HUES48 (cell line): ENCODE measurements at regions not wholly inside any gene's neighbourhood (a gene's known extent, or its start where the extent isn't known, plus 50 kb on each side); places are given as distances from the start of the nearest gene placed in this dataset.

ENCODE experiments used
- H3K27ac ChIP-seq: one replicate; pipeline ENCODE4 v1.7.0; 2013; ENCODE audit warnings: low read depth, low read length, inconsistent platforms
- H3K27me3 ChIP-seq: 2 replicates; pipeline ENCODE4 v1.6.1; 2013; ENCODE audit warnings: mild to moderate bottlenecking, low read length; ENCODE audit not compliant: control insufficient read depth, insufficient read depth
- H3K36me3 ChIP-seq: 2 replicates; pipeline ENCODE4 v1.6.1; 2013; ENCODE audit warnings: low read length; ENCODE audit not compliant: control insufficient read depth, insufficient read depth
- H3K4me1 ChIP-seq: 2 replicates; pipeline ENCODE4 v1.6.1; 2013; ENCODE audit warnings: mild to moderate bottlenecking, low read length; ENCODE audit not compliant: control insufficient read depth, insufficient read depth
- H3K4me3 ChIP-seq: 2 replicates; pipeline ENCODE4 v1.5.1; 2013; ENCODE audit warnings: mild to moderate bottlenecking, low read depth, low read length
- H3K9ac ChIP-seq: 2 replicates; pipeline ENCODE4 v1.6.1; 2013; ENCODE audit warnings: mild to moderate bottlenecking, low read depth, low read length, moderate library complexity
- H3K9me3 ChIP-seq: 2 replicates; pipeline ENCODE4 v1.6.1; 2013; ENCODE audit warnings: low read length; ENCODE audit not compliant: control insufficient read depth, insufficient read depth

GRCh38 chr13:29999492-30000369 is 149.3 kb upstream of the UBL3 start:
- H3K9me3 ChIP-seq, result no peaks in the 10 kb centered on the region
- H3K4me1 ChIP-seq, result 0 out of 2 replicates have a peak, but pooled peaks cover 4% of the 10 kb centered on the region
- H3K27ac ChIP-seq, result no peak overlapping the region
- H3K36me3 ChIP-seq, result no peaks in the 10 kb centered on the region
- no peak overlapping the region for H3K4me3 ChIP-seq
- H3K9ac ChIP-seq, result no peak overlapping the region
- no peaks in the 10 kb centered on the region for H3K27me3 ChIP-seq

- no peak overlapping the region for H3K4me3 ChIP-seq
- no peaks in the 10 kb centered on the region for H3K9me3 ChIP-seq
- H3K27ac ChIP-seq, result no peak overlapping the region
- no peaks in the 10 kb centered on the region for H3K27me3 ChIP-seq
- no peak overlapping the region for H3K9ac ChIP-seq
- H3K36me3 ChIP-seq, result no peaks in the 10 kb centered on the region
- H3K4me1 ChIP-seq, result 0 out of 2 replicates have a peak, but pooled peaks cover 4% of the 10 kb centered on the region
Observed at GRCh38 chr13:29996316-29996715, 145.9 kb upstream of the UBL3 start.

GRCh38 chr13:29994911-29995595 is 144.6 kb upstream of the UBL3 start:
- no peaks in the 10 kb centered on the region for H3K9me3 ChIP-seq
- H3K9ac ChIP-seq, result no peak overlapping the region
- H3K4me1 ChIP-seq, result 0 out of 2 replicates have a peak, but pooled peaks cover 4% of the 10 kb centered on the region
- H3K36me3 ChIP-seq, result no peaks in the 10 kb centered on the region
- no peak overlapping the region for H3K27ac ChIP-seq
- no peak overlapping the region for H3K4me3 ChIP-seq
- H3K27me3 ChIP-seq, result no peaks in the 10 kb centered on the region

DNA sequence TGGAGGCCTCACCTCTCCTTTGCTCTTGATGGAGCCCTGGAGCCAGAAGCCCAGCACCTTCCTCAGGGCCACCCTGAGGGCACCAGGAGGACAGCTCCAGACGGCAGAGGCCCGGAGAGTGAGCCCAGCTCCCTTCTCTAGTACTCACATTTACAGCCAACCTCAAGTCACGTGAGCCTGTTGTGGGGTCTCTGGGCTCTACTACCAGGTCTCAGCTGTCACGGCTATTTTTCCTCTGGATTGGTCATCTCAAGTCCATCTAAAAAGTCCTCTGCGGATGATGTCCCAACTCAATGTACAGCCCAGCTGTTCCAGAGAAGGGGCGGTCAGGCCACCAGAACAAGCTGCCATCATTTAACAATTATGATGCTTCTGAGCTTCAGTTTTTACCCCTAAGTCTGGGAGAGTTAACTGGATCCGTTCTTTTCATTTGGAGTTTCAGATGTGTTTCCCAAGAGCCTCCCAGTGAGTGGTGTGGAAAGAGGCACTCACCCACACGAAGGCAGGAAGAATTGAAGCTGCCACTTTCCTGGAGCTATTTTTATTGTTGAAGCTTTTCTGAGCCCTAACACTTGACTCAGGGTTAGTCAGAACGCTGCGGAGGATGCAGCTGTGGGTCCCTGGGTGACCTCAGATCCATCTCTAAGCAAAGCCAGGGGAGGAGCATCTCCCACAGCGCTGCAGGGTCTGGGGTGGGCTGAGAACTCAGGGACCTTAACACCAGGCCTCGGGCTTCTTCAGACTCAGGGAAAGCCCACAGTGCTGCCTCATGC is 143.5 kb upstream of the UBL3 start:
- Histone ChIP-seq H3K27ac (no peak overlapping the region), H3K4me3 (no peak overlapping the region), H3K27me3 (no peaks in the 10 kb centered on the region), H3K4me1 (0 out of 2 replicates have a peak, but pooled peaks cover 4% of the 10 kb centered on the region), H3K9me3 (no peaks in the 10 kb centered on the region), H3K9ac (no peak overlapping the region), H3K36me3 (no peaks in the 10 kb centered on the region)

- H3K36me3 ChIP-seq, result no peaks in the 10 kb centered on the region
- H3K4me3 ChIP-seq, result no peak overlapping the region
- 0 out of 2 replicates have a peak, but pooled peaks cover 4% of the 10 kb centered on the region for H3K4me1 ChIP-seq
- H3K27ac ChIP-seq, result no peak overlapping the region
- no peaks in the 10 kb centered on the region for H3K9me3 ChIP-seq
- no peak overlapping the region for H3K9ac ChIP-seq
- H3K27me3 ChIP-seq, result no peaks in the 10 kb centered on the region
Observed at GRCh38 chr13:29993196-29993595, 142.8 kb upstream of the UBL3 start.

GRCh38 chr13:29991343-29991742 is 140.9 kb upstream of the UBL3 start:
- H3K4me1 ChIP-seq, result 0 out of 2 replicates have a peak, but pooled peaks cover 4% of the 10 kb centered on the region
- H3K4me3 ChIP-seq, result no peak overlapping the region
- peaks cover 6% of the 10 kb centered on the region; the same call in 1 of the 2 replicates for H3K9me3 ChIP-seq
- H3K27me3 ChIP-seq, result no peaks in the 10 kb centered on the region
- no peak overlapping the region for H3K27ac ChIP-seq
- H3K9ac ChIP-seq, result no peak overlapping the region
- H3K36me3 ChIP-seq, result no peaks in the 10 kb centered on the region

GRCh38 chr13:29987340-29987739 is 136.9 kb upstream of the UBL3 start:
- no peak overlapping the region for H3K27ac ChIP-seq
- H3K27me3 ChIP-seq, result no peaks in the 10 kb centered on the region
- H3K9me3 ChIP-seq, result peaks cover 11% of the 10 kb centered on the region; the same call in 1 of the 2 replicates
- no peak overlapping the region for H3K4me3 ChIP-seq
- no peaks in the 10 kb centered on the region for H3K4me1 ChIP-seq
- no peak overlapping the region for H3K9ac ChIP-seq
- no peaks in the 10 kb centered on the region for H3K36me3 ChIP-seq

DNA sequence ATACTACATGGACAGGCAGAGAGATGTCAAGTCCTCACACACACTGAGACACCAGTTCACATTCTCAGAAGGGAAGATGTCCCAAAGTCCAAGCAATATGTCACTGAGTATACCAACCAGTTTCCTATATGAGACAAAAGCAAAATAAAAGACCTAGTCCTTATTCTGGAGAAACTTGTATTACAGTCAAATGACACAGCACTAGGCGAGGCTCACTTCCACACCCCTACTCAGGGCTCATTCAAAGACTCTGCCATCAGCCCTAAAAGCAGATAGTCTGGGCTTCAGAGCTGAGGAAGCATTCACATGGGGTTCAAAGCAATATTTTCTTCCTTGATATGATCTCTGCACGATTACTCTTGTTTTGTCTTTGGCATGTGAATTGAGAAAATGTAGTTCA is 129.9 kb upstream of the UBL3 start:
- H3K27ac ChIP-seq, result no peak overlapping the region
- H3K4me1 ChIP-seq, result no peaks in the 10 kb centered on the region; the same call in 1 of the 2 replicates
- H3K27me3 ChIP-seq, result no peaks in the 10 kb centered on the region
- no peak overlapping the region for H3K9ac ChIP-seq
- no peaks in the 10 kb centered on the region for H3K36me3 ChIP-seq
- no peak overlapping the region for H3K4me3 ChIP-seq
- H3K9me3 ChIP-seq, result peaks cover 5% of the 10 kb centered on the region; the same call in 1 of the 2 replicates

- no peak overlapping the region for H3K9ac ChIP-seq
- no peak overlapping the region for H3K27ac ChIP-seq
- peaks cover 5% of the 10 kb centered on the region; the same call in 1 of the 2 replicates for H3K9me3 ChIP-seq
- H3K27me3 ChIP-seq, result no peaks in the 10 kb centered on the region
- H3K36me3 ChIP-seq, result no peaks in the 10 kb centered on the region
- H3K4me3 ChIP-seq, result no peak overlapping the region
- no peaks in the 10 kb centered on the region; the same call in 1 of the 2 replicates for H3K4me1 ChIP-seq
Observed at GRCh38 chr13:29978211-29978610, 127.8 kb upstream of the UBL3 start.

DNA sequence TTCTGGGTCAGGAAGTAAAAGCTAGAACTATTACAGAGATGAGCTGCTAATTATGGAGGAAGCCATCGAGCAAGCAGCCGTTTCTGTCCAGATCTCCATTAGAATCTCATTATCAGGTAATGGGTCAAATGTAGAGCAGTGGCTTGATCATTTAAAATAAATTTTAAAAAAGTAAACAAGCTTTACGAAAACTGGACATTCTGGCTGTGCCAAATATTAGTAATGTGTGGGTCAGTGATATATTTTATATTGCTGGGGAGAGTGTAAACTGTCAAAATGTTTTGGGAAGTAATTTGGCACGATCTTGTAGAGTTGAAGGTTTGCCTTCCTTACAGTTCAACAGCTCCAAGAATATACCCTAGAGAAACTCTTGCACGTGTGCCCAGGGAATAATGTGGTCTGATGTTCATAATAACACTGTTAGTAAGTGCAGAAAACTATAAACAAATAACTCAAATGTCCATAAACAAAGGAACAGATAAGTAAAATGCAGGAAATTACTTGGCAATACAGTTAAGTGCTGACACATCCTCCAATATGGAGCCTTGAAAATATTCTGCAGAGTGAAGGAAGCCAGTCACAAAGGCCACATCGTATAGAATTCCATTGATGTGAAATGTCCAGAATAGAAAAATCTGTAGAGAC is 127.2 kb upstream of the UBL3 start:
- Histone ChIP-seq H3K4me3 (no peak overlapping the region), H3K36me3 (no peaks in the 10 kb centered on the region), H3K4me1 (no peaks in the 10 kb centered on the region; the same call in 1 of the 2 replicates), H3K9me3 (peaks cover 5% of the 10 kb centered on the region; the same call in 1 of the 2 replicates), H3K27me3 (no peaks in the 10 kb centered on the region), H3K9ac (no peak overlapping the region), H3K27ac (no peak overlapping the region)
